ENCODE measurements at regions not wholly inside any gene's neighbourhood (a gene's known extent, or its start where the extent isn't known, plus 50 kb on each side); places are given as distances from the start of the nearest gene placed in this dataset.

GRCh38 chr13:106095406-106095805, 440.1 kb downstream of the EFNB2 start:
- TF ChIP-seq CTCF (IDR thresholded peaks at IDR 0.05; ENCODE audit: borderline replicate concordance, extremely low read depth, low read length, poor library complexity, severe bottlenecking) (no peak), EZH2 (IDR thresholded peaks at IDR 0.05; ENCODE audit: borderline replicate concordance, low read depth, low read length, severe bottlenecking) (no peak)
